ENCODE measurements at regions not wholly inside any gene's neighbourhood (a gene's known extent, or its start where the extent isn't known, plus 50 kb on each side); places are given as distances from the start of the nearest gene placed in this dataset.

DNA sequence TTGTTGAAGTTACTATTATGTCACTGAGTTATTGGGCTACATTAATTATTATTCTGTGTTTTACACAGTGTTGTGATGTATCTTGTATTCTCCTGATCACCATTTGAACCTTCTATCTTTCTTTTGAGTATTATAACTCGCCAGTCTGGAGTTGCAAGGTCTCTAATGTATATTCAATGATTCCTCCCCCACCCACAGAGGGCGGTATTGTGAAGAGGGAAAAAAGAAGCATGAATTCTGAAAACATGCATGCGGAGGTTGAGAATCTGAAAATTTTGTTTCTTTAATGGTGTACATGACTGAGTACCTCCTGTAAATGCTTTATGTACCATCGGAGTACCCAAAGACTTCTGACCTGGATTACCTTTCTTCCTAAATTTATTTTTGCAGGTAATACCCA is 266.6 kb downstream of the NR4A2 start:
- DNase-seq (ENCODE audit: low read depth in 1 of 2, low spot score in 1 of 2): peak; percentile 0 to 4
- no peak overlapping the region for H3K27ac ChIP-seq
- no peak for ATAC-seq
- no peaks in the 10 kb centered on the region for H3K4me1 ChIP-seq
- H3K4me2 ChIP-seq: no peak overlapping the region
- no peaks in the 10 kb centered on the region for H3K9me3 ChIP-seq
- H3K4me3 ChIP-seq: no peak overlapping the region
- 40% methylated on average over 4 of the region's 4 CpGs for WGBS (ENCODE audit: missing lambda C conversion rate)
- TF ChIP-seq, protein P1, sequence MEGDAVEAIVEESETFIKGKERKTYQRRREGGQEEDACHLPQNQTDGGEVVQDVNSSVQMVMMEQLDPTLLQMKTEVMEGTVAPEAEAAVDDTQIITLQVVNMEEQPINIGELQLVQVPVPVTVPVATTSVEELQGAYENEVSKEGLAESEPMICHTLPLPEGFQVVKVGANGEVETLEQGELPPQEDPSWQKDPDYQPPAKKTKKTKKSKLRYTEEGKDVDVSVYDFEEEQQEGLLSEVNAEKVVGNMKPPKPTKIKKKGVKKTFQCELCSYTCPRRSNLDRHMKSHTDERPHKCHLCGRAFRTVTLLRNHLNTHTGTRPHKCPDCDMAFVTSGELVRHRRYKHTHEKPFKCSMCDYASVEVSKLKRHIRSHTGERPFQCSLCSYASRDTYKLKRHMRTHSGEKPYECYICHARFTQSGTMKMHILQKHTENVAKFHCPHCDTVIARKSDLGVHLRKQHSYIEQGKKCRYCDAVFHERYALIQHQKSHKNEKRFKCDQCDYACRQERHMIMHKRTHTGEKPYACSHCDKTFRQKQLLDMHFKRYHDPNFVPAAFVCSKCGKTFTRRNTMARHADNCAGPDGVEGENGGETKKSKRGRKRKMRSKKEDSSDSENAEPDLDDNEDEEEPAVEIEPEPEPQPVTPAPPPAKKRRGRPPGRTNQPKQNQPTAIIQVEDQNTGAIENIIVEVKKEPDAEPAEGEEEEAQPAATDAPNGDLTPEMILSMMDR (IDR thresholded peaks at IDR 0.05): 0 out of 3 replicates have a peak, but pooled peaks have one; percentile 12
- TF ChIP-seq, protein P2, sequence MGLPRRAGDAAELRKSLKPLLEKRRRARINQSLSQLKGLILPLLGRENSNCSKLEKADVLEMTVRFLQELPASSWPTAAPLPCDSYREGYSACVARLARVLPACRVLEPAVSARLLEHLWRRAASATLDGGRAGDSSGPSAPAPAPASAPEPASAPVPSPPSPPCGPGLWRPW (IDR thresholded peaks at IDR 0.05): no peak
- TF ChIP-seq RAD21 (conservative IDR thresholded peaks at IDR 0.05 in 1 of 2, IDR thresholded peaks at IDR 0.05 in 1 of 2) (peak; percentile 13 to 40; a peak in 1 of 5 replicates), HOXB13 (CRISPR knock-in tag; IDR thresholded peaks at IDR 0.05; ENCODE audit: low read depth) (no peak)
- ChIA-PET POLR2A (no interaction called here), CTCF (no interaction called here)
- FAIRE-seq: no peak

DNA sequence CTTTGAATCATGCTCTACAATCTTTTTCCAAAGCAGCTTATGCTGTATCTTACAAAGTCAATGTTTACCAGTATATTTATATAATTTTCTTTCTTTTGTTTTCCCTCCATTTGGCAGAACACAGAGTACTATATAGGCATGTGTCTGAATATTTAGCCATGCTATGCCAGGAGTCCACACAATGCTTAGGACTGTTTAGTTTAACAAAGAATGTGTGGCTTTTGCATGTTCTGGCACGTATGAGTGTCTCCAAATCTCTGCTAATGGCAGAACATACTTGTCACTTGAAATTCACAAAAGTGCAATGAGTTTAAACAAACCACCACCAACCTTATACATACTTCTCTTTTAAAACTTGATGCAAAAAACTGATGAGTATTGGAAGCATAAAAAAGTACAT is 268.0 kb downstream of the NR4A2 start:
- H3K4me2 ChIP-seq: no peak overlapping the region
- no peak overlapping the region for H3K27ac ChIP-seq
- ChIA-PET POLR2A (no interaction called here), CTCF (no interaction called here)
- FAIRE-seq (no peak), ATAC-seq (no peak), DNase-seq (ENCODE audit: low read depth in 1 of 2, low spot score in 1 of 2) (no peak)
- no peaks in the 10 kb centered on the region for H3K4me1 ChIP-seq
- TF ChIP-seq, protein P3, sequence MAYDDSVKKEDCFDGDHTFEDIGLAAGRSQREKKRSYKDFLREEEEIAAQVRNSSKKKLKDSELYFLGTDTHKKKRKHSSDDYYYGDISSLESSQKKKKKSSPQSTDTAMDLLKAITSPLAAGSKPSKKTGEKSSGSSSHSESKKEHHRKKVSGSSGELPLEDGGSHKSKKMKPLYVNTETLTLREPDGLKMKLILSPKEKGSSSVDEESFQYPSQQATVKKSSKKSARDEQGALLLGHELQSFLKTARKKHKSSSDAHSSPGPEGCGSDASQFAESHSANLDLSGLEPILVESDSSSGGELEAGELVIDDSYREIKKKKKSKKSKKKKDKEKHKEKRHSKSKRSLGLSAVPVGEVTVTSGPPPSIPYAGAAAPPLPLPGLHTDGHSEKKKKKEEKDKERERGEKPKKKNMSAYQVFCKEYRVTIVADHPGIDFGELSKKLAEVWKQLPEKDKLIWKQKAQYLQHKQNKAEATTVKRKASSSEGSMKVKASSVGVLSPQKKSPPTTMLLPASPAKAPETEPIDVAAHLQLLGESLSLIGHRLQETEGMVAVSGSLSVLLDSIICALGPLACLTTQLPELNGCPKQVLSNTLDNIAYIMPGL (CRISPR knock-in tag; IDR thresholded peaks at IDR 0.05; ENCODE audit: borderline replicate concordance): no peak
- TF ChIP-seq KDM1A (IDR thresholded peaks at IDR 0.05; ENCODE audit: low read depth) (no peak), JUN (IDR thresholded peaks at IDR 0.05) (no peak), HOXB5 (CRISPR knock-in tag; IDR thresholded peaks at IDR 0.05) (no peak), TP53 (CRISPR knock-in tag; IDR thresholded peaks at IDR 0.05) (no peak), BHLHE40 (IDR thresholded peaks at IDR 0.05; ENCODE audit: low read depth, low read length) (no peak), RNF2 (IDR thresholded peaks at IDR 0.05; ENCODE audit: borderline replicate concordance, low read depth) (no peak), ZNF302 (CRISPR knock-in tag; IDR thresholded peaks at IDR 0.05) (no peak), EP300 (IDR thresholded peaks at IDR 0.05) (no peak), JUNB (IDR thresholded peaks at IDR 0.05) (no peak), MYC (IDR thresholded peaks at IDR 0.05; ENCODE audit: borderline replicate concordance, low read length) (no peak)
- TF ChIP-seq, protein P4, sequence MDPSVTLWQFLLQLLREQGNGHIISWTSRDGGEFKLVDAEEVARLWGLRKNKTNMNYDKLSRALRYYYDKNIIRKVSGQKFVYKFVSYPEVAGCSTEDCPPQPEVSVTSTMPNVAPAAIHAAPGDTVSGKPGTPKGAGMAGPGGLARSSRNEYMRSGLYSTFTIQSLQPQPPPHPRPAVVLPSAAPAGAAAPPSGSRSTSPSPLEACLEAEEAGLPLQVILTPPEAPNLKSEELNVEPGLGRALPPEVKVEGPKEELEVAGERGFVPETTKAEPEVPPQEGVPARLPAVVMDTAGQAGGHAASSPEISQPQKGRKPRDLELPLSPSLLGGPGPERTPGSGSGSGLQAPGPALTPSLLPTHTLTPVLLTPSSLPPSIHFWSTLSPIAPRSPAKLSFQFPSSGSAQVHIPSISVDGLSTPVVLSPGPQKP (IDR thresholded peaks at IDR 0.05; ENCODE audit: low read depth, low read length): no peak
- TF ChIP-seq, protein P5, sequence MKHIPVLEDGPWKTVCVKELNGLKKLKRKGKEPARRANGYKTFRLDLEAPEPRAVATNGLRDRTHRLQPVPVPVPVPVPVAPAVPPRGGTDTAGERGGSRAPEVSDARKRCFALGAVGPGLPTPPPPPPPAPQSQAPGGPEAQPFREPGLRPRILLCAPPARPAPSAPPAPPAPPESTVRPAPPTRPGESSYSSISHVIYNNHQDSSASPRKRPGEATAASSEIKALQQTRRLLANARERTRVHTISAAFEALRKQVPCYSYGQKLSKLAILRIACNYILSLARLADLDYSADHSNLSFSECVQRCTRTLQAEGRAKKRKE (CRISPR knock-in tag; IDR thresholded peaks at IDR 0.05; ENCODE audit: low read depth): no peak
- 27% methylated on average over 1 of the region's 1 CpG for WGBS (ENCODE audit: missing lambda C conversion rate)
- no peaks in the 10 kb centered on the region for H3K9me3 ChIP-seq
- no peak overlapping the region for H3K4me3 ChIP-seq

DNA sequence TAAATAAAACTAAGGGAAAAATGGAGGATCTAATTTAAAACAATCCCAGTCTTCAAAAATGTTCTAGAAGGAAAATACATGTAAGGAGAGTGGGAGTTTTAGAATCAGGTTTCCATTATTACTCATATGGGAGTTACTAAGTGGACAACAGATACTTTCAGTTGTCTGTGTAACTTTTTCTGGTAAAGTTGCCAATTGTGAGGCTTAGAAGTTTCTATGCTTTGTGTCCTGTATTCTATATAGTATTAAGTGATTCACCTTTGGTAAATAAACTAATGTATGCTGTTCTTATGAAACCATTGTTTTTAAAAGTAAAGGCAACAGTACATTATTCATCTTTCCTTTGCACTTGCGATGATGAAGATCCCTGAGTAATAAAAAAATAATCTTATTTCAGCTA is 274.9 kb downstream of the NR4A2 start:
- FAIRE-seq: no peak
- CTCF ChIA-PET: no interaction called here

More for the DNA sequence above, 274.9 kb downstream of the NR4A2 start:
- Histone ChIP-seq H3K27ac (no peak overlapping the region), H3K4me3 (no peak overlapping the region), H3K4me2 (no peak overlapping the region), H3K9me3 (no peaks in the 10 kb centered on the region), H3K4me1 (no peaks in the 10 kb centered on the region)
- WGBS (ENCODE audit: missing lambda C conversion rate): 67% methylated on average over 1 of the region's 1 CpG
- DNase-seq (ENCODE audit: low read depth in 1 of 2, low spot score in 1 of 2) (no peak), ATAC-seq (no peak)
- TF ChIP-seq RARB (CRISPR knock-in tag; IDR thresholded peaks at IDR 0.05): no peak
- no peak for TF ChIP-seq CBX8 (IDR thresholded peaks at IDR 0.05)
- no peak for TF ChIP-seq POLR2AphosphoS2 (conservative IDR thresholded peaks at IDR 0.05; ENCODE audit: low read length)
- no peak for TF ChIP-seq JUN (IDR thresholded peaks at IDR 0.05)
- POLR2A ChIA-PET: no interaction called here

All from A549 (cell line).